HG02588 (cell line): ENCODE measurements at regions not wholly inside any gene's neighbourhood (a gene's known extent, or its start where the extent isn't known, plus 50 kb on each side); places are given as distances from the start of the nearest gene placed in this dataset.

Experiments used
- ATAC-seq: cut with Tn5 transposase; IDR thresholded peaks from one replicate; pipeline ENCODE4 v1.9.1; 2021; ENCODE audit warnings: mild to moderate bottlenecking, moderate library complexity; ENCODE audit not compliant: unreplicated experiment

DNA sequence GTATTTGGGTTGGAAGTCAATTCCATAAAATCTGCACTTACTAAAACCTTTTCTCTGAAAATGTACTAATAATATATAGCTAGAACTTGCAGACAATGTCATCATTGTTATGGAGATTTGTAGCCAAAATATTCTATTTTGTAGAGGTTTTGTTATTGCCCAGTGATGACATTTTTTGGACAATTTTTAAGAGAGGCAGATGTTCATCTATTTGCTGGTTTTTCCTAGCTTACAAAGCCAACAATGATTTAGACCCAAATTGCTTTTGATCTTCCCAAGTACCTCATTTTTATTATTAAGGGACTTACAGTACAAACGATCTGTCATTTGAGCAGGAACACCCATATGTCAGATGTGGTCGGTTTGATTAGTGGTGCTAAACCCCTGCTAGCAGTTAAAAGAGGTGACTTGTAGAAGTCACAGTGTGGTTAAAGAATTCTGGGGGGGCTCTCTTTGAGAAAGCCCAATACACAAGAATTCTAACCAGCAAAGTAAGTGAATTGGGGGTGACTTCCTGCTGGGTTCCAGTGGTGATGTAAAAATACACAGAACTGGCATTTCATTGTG, 136.2 kb downstream of the KIT start:
- ATAC-seq = no peak
